Vagina (tissue), 2 donors: ENCODE measurements at regions not wholly inside any gene's neighbourhood (a gene's known extent, or its start where the extent isn't known, plus 50 kb on each side); places are given as distances from the start of the nearest gene placed in this dataset.

Source experiments
- CTCF ChIP-seq, 3 experiments: fragments of 450-650 bp in 2 of 3; fragments of 200-600 bp in 1 of 3; sonication (generic) in 1 of 3; IDR thresholded peaks; one replicate each; pipeline ENCODE4 v1.5.1; 2017 to 2019; ENCODE audit warnings: antibody characterized with exemption in 3 of 3, mild to moderate bottlenecking in 2 of 3, moderate library complexity in 2 of 3
- POLR2A ChIP-seq, 2 donors: fragments of 450-650 bp; IDR thresholded peaks; one replicate each; pipeline ENCODE4 v1.6.1; 2017; ENCODE audit warnings: antibody characterized with exemption in 2 of 2, mild to moderate bottlenecking in 2 of 2, moderate library complexity in 2 of 2

- TF ChIP-seq POLR2A (IDR thresholded peaks at IDR 0.05), result no peak
- no peak for TF ChIP-seq CTCF (IDR thresholded peaks at IDR 0.05)
These were observed 1072.0 kb downstream of the NSUN3 start for GRCh38 chr3:95134693-95135413.
